ENCODE measurements at regions not wholly inside any gene's neighbourhood (a gene's known extent, or its start where the extent isn't known, plus 50 kb on each side); places are given as distances from the start of the nearest gene placed in this dataset.

DNA sequence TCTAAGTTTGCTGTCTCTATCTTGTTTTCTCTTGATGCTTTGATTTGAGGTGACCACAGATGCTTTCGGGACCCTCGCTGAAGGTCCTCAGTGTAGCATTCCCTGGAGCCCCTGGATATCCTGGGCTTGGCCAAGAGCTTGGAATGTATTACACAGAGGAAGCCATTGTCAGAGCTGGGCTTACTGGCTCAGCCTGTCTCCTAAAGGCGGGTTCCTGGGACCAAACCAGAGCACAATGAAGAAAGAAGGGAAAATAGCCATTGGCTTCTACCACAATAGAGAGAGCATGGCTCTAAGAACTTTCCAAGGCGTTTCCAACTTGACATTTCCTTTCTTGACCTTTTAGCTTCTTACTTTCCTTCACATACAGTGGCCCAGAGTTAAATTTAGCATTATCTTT is 229.3 kb downstream of the HS3ST3A1 start:
- no peak for TF ChIP-seq POLR2A (IDR thresholded peaks at IDR 0.05)
- TF ChIP-seq, protein P1, sequence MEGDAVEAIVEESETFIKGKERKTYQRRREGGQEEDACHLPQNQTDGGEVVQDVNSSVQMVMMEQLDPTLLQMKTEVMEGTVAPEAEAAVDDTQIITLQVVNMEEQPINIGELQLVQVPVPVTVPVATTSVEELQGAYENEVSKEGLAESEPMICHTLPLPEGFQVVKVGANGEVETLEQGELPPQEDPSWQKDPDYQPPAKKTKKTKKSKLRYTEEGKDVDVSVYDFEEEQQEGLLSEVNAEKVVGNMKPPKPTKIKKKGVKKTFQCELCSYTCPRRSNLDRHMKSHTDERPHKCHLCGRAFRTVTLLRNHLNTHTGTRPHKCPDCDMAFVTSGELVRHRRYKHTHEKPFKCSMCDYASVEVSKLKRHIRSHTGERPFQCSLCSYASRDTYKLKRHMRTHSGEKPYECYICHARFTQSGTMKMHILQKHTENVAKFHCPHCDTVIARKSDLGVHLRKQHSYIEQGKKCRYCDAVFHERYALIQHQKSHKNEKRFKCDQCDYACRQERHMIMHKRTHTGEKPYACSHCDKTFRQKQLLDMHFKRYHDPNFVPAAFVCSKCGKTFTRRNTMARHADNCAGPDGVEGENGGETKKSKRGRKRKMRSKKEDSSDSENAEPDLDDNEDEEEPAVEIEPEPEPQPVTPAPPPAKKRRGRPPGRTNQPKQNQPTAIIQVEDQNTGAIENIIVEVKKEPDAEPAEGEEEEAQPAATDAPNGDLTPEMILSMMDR (IDR thresholded peaks at IDR 0.05 in 8 of 11, conservative IDR thresholded peaks at IDR 0.05 in 3 of 11), result no peak
- TF ChIP-seq POLR2AphosphoS5 (IDR thresholded peaks at IDR 0.05), result no peak

Measured in spleen (tissue), 7 donors.